ENCODE measurements at regions not wholly inside any gene's neighbourhood (a gene's known extent, or its start where the extent isn't known, plus 50 kb on each side); places are given as distances from the start of the nearest gene placed in this dataset.

DNA sequence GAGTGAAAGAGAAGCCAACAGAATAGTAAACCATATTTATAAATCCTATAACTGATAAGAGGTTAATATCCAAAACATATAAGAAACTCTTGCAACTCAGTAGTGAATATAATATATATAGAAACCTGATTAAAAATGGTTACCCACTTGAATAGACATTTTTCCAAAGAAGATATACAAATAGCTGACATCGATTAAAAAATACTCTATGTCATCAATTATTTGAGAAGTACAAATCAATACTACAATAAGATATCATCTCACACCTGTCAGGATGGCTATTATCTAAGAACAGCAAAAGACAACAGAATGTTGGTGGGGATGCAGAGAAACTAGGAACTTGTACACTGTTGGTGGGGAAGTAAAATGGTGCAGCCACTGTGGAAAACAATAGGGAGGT is 254.4 kb downstream of the PPARGC1A start:
- no peak overlapping the region for H3K14ac ChIP-seq (ENCODE audit: insufficient read depth, low read length)
- no peak overlapping the region for H2BK5ac ChIP-seq (ENCODE audit: insufficient read length, low read length)
- H4K91ac ChIP-seq (ENCODE audit: insufficient read length, low read depth, low read length): no peak overlapping the region
- no peak overlapping the region for H2AFZ ChIP-seq (ENCODE audit: low read length)
- H3K4me3 Mint-ChIP-seq: no peak overlapping the region
- H3K9me3 Mint-ChIP-seq: no peaks in the 10 kb centered on the region
- H4K20me1 ChIP-seq (ENCODE audit: control insufficient read depth, insufficient read depth, insufficient read length): no peaks in the 10 kb centered on the region
- no peak for DNase-seq
- H3K4ac ChIP-seq (ENCODE audit: low read depth, low read length): no peak overlapping the region
- no peak overlapping the region for H2AK5ac ChIP-seq (ENCODE audit: insufficient read length, low read length)
- H3K9me3 ChIP-seq (ENCODE audit: control insufficient read depth, low read depth, low read length): no peaks in the 10 kb centered on the region
- no peak overlapping the region for H2BK15ac ChIP-seq (ENCODE audit: low read depth, low read length)
- no peaks in the 10 kb centered on the region for H3K4me1 ChIP-seq (ENCODE audit: insufficient read depth, low read length)
- H3K79me2 ChIP-seq (ENCODE audit: insufficient read depth, low read length): no peaks in the 10 kb centered on the region
- no peak overlapping the region for H3K27ac Mint-ChIP-seq
- no peak overlapping the region for H3K18ac ChIP-seq (ENCODE audit: insufficient read length, low read depth, low read length)
- H3K27ac ChIP-seq (ENCODE audit: insufficient read length, low read depth, low read length): no peak overlapping the region
- no peak overlapping the region for H3K9ac ChIP-seq (ENCODE audit: extremely low read depth, insufficient read length, low read length)
- TF ChIP-seq, protein P1, sequence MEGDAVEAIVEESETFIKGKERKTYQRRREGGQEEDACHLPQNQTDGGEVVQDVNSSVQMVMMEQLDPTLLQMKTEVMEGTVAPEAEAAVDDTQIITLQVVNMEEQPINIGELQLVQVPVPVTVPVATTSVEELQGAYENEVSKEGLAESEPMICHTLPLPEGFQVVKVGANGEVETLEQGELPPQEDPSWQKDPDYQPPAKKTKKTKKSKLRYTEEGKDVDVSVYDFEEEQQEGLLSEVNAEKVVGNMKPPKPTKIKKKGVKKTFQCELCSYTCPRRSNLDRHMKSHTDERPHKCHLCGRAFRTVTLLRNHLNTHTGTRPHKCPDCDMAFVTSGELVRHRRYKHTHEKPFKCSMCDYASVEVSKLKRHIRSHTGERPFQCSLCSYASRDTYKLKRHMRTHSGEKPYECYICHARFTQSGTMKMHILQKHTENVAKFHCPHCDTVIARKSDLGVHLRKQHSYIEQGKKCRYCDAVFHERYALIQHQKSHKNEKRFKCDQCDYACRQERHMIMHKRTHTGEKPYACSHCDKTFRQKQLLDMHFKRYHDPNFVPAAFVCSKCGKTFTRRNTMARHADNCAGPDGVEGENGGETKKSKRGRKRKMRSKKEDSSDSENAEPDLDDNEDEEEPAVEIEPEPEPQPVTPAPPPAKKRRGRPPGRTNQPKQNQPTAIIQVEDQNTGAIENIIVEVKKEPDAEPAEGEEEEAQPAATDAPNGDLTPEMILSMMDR (conservative IDR thresholded peaks at IDR 0.05): no peak
- peaks cover 5 to 11% of the 10 kb centered on the region in 2 experiments for H3K4me1 Mint-ChIP-seq
- H3K56ac ChIP-seq (ENCODE audit: insufficient read length, low read depth, low read length): no peak overlapping the region
- no peak overlapping the region for H3T11ph ChIP-seq (ENCODE audit: low read length)
- H3K79me1 ChIP-seq (ENCODE audit: insufficient read depth, low read depth, low read length, poor library complexity, severe bottlenecking): no peaks in the 10 kb centered on the region
- no peak overlapping the region for H2BK20ac ChIP-seq (ENCODE audit: low read depth, low read length, poor library complexity, severe bottlenecking)
- no peak overlapping the region for H2BK12ac ChIP-seq (ENCODE audit: insufficient read length, low read depth, low read length)
- H3K4me2 ChIP-seq (ENCODE audit: insufficient read depth, insufficient read length, low read length): no peak overlapping the region
- H3K23ac ChIP-seq (ENCODE audit: insufficient read length, low read depth, low read length): no peak overlapping the region
- no peak overlapping the region for H4K5ac ChIP-seq (ENCODE audit: insufficient read length, low read depth, low read length)
- H4K8ac ChIP-seq (replicated peaks; ENCODE audit: insufficient read length, low read depth, low read length): no peak overlapping the region
- H2BK120ac ChIP-seq (ENCODE audit: low read depth, low read length, poor library complexity, severe bottlenecking): no peak overlapping the region
- H3K36me3 Mint-ChIP-seq (ENCODE audit: insufficient read depth in 1 of 3, low read depth in 3 of 3): no peaks in the 10 kb centered on the region; a peak in 1 of 7 replicates
- no peaks in the 10 kb centered on the region for H3K27me3 Mint-ChIP-seq (ENCODE audit: low read depth)
- H3K23me2 ChIP-seq (ENCODE audit: insufficient read length, low read depth, low read length, poor library complexity, severe bottlenecking): no peaks in the 10 kb centered on the region
- H3K27me3 ChIP-seq (ENCODE audit: insufficient read depth, low read length): no peaks in the 10 kb centered on the region
- WGBS (ENCODE audit: extremely low coverage, insufficient read length, low lambda C conversion rate): no CpG with 5 or more reads among the region's 1 CpG
